Colonic mucosa (tissue), 4 donors: ENCODE measurements at regions not wholly inside any gene's neighbourhood (a gene's known extent, or its start where the extent isn't known, plus 50 kb on each side); places are given as distances from the start of the nearest gene placed in this dataset.
"Not testable (repeated sequence)": the region's sequence is repeated elsewhere in the genome, so short reads cannot be mapped to it uniquely, and the experiment has no call there.

Experiments
- DNase-seq: peaks from one replicate; pipeline ENCODE4 v3.0.0-alpha.2; 2020
- H3K27ac ChIP-seq: fragments of 200-600 bp; one replicate; pipeline ENCODE4 v1.8.0; 2021
- H3K27me3 ChIP-seq: fragments of 200-600 bp; one replicate; pipeline ENCODE4 v1.8.0; 2021
- H3K36me3 ChIP-seq: fragments of 200-600 bp; one replicate; pipeline ENCODE4 v1.8.0; 2021
- H3K4me1 ChIP-seq: fragments of 200-600 bp; one replicate; pipeline ENCODE4 v1.8.0; 2021; ENCODE audit warnings: mild to moderate bottlenecking
- H3K4me3 ChIP-seq: fragments of 200-600 bp; one replicate; pipeline ENCODE4 v1.8.0; 2021
- H3K9ac ChIP-seq, 2 donors: one replicate each; pipeline ENCODE4 v1.7.0; 2013; ENCODE audit warnings: control low read depth in 2 of 2, low read depth in 2 of 2, low read length in 2 of 2
- H3K9me3 ChIP-seq: fragments of 200-600 bp; one replicate; pipeline ENCODE4 v1.8.0; 2021
- intact Hi-C: fragments of 100-400 bp; cut with DNase I; formaldehyde crosslinking; loops from one replicate; pipeline ENCODE4 v1.14.1; 2022
- TF ChIP-seq, protein P1 (sequence below): fragments of 200-600 bp; IDR thresholded peaks from one replicate; pipeline ENCODE4 v1.8.0; 2022; ENCODE audit warnings: antibody characterized with exemption, mild to moderate bottlenecking
- donor health status: healthy.
- donor health status: DM: no; HTN: no; CAD: no.
- donor health status: DM: no; HTN: no; CAD: no.

- H3K36me3 ChIP-seq = no peaks in the 10 kb centered on the region
- no peak for DNase-seq
- TF ChIP-seq, protein P1, sequence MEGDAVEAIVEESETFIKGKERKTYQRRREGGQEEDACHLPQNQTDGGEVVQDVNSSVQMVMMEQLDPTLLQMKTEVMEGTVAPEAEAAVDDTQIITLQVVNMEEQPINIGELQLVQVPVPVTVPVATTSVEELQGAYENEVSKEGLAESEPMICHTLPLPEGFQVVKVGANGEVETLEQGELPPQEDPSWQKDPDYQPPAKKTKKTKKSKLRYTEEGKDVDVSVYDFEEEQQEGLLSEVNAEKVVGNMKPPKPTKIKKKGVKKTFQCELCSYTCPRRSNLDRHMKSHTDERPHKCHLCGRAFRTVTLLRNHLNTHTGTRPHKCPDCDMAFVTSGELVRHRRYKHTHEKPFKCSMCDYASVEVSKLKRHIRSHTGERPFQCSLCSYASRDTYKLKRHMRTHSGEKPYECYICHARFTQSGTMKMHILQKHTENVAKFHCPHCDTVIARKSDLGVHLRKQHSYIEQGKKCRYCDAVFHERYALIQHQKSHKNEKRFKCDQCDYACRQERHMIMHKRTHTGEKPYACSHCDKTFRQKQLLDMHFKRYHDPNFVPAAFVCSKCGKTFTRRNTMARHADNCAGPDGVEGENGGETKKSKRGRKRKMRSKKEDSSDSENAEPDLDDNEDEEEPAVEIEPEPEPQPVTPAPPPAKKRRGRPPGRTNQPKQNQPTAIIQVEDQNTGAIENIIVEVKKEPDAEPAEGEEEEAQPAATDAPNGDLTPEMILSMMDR = no peak
- no peak overlapping the region for H3K9ac ChIP-seq
- H3K4me1 ChIP-seq = no peaks in the 10 kb centered on the region
- H3K9me3 ChIP-seq = no peaks in the 10 kb centered on the region
- no peak overlapping the region for H3K4me3 ChIP-seq
- H3K27me3 ChIP-seq = no peaks in the 10 kb centered on the region
- no peak overlapping the region for H3K27ac ChIP-seq
- intact Hi-C loops = no loop called here
Measured at GRCh38 chr3:104245261-104245660, 1121.4 kb upstream of the ALCAM start.

DNA sequence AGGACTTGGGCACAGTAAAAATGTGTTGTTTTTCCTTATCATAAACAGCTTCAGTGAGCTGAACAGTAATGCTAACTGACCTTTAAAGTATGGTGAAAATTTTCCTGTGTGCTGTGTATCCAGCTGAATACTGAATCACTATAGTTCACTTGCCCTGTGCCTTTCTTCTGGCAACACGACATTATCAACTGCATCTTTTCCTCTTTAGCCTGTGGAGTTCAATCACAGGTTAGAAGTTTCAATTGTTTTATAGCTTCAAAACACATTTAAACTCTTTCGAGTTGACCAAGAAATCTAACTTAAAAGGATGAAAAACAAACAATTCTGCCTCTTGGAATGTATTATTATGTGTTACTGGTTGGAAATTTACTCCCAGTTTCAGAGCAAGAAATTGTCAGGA lies 1120.7 kb upstream of the ALCAM start:
- H3K36me3 ChIP-seq = no peaks in the 10 kb centered on the region
- no peak for DNase-seq

DNA sequence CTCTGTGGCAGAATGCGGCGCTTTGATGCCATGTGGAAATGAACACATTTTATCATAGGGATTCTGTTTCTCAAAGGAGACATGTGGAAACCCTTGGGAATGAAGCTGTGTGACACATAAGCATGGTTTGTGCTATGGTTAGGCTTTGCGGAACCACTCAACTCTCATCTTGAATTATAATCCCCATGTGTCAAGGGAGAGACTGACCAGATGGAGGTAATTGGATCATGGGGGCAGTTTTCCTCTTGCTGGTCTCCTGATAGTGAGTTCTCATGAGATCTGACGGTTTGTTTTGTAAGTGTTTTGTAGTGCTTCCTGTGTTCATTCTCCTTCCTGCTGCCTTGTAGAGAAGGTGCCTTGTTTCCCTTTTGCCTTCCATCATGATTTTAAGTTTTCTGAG lies 1109.2 kb upstream of the ALCAM start:
- Histone ChIP-seq H3K4me1 (no peaks in the 10 kb centered on the region), H3K4me3 (no peak overlapping the region), H3K9ac (no peak overlapping the region), H3K9me3 (no peaks in the 10 kb centered on the region), H3K27ac (no peak overlapping the region), H3K36me3 (no peaks in the 10 kb centered on the region), H3K27me3 (no peaks in the 10 kb centered on the region)
- no peak for DNase-seq
- intact Hi-C loops = no loop called here
- TF ChIP-seq, protein P1 = no peak

More for the DNA sequence above, 1120.7 kb upstream of the ALCAM start:
- Histone ChIP-seq H3K4me1 (no peaks in the 10 kb centered on the region), H3K4me3 (no peak overlapping the region), H3K9me3 (no peaks in the 10 kb centered on the region), H3K27me3 (no peaks in the 10 kb centered on the region), H3K9ac (no peak overlapping the region), H3K27ac (no peak overlapping the region)
- intact Hi-C loops = no loop called here
- TF ChIP-seq, protein P1 = no peak

DNA sequence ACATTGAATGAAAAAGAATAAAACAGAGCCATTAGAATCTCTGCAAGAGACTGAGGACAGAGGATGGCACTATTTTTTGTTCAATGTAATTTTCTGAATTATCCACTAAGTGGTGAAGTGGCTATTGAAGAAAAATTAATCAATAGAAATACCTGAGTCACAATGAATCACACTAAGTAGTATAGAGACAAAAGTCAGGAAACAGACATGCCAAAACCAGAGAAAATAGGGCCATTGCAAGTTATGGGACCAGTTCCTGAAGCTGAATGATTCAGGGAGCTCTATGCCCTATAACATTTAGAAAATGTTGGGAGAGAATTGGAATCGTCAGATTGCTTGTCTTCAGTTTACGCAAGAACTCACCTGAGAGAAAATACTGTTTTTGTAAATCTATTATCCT lies 1103.2 kb upstream of the ALCAM start:
- Histone ChIP-seq H3K27ac (no peak overlapping the region), H3K36me3 (no peaks in the 10 kb centered on the region), H3K4me1 (no peaks in the 10 kb centered on the region), H3K27me3 (no peaks in the 10 kb centered on the region), H3K9ac (no peak overlapping the region), H3K4me3 (no peak overlapping the region), H3K9me3 (no peaks in the 10 kb centered on the region)
- TF ChIP-seq, protein P1 = no peak
- no peak for DNase-seq
- intact Hi-C loops = no loop called here

GRCh38 chr3:104266219-104266618 lies 1100.5 kb upstream of the ALCAM start:
- H3K4me1 ChIP-seq, H3K9me3 ChIP-seq, DNase-seq, H3K9ac ChIP-seq, H3K36me3 ChIP-seq, H3K27ac ChIP-seq, intact Hi-C loops, H3K27me3 ChIP-seq, H3K4me3 ChIP-seq: not testable (repeated sequence)

GRCh38 chr3:104269771-104270170 lies 1096.9 kb upstream of the ALCAM start:
- Histone ChIP-seq H3K27me3 (no peaks in the 10 kb centered on the region), H3K27ac (no peak overlapping the region), H3K4me1 (no peaks in the 10 kb centered on the region), H3K36me3 (no peaks in the 10 kb centered on the region), H3K4me3 (no peak overlapping the region), H3K9me3 (no peaks in the 10 kb centered on the region), H3K9ac (no peak overlapping the region)
- intact Hi-C loops = no loop called here
- DNase-seq = no peak
- TF ChIP-seq, protein P1 = no peak
